Astrocyte of the cerebellum (primary cell): ENCODE measurements at regions not wholly inside any gene's neighbourhood (a gene's known extent, or its start where the extent isn't known, plus 50 kb on each side); places are given as distances from the start of the nearest gene placed in this dataset.

Experiments used
- DNase-seq: peaks from one replicate; pipeline ENCODE4 v3.0.0-alpha.2; 2011; ENCODE audit warnings: low read depth
- H3K4me3 ChIP-seq: 2 replicates; pipeline ENCODE4 v1.5.1; 2011; ENCODE audit warnings: mild to moderate bottlenecking, low read depth, low read length, moderate library complexity
- in situ Hi-C: cut with HindIII; loops from 2 replicates; pipeline ENCODE4 v1.10.0; 2017; ENCODE audit warnings: low sequenced_read_pairs
- TF ChIP-seq, protein P1 (sequence below): IDR thresholded peaks from 2 replicates; pipeline ENCODE4 v1.5.1; 2012; ENCODE audit warnings: low read length, low read depth, moderate library complexity, mild to moderate bottlenecking; ENCODE audit errors: missing control alignments

DNA sequence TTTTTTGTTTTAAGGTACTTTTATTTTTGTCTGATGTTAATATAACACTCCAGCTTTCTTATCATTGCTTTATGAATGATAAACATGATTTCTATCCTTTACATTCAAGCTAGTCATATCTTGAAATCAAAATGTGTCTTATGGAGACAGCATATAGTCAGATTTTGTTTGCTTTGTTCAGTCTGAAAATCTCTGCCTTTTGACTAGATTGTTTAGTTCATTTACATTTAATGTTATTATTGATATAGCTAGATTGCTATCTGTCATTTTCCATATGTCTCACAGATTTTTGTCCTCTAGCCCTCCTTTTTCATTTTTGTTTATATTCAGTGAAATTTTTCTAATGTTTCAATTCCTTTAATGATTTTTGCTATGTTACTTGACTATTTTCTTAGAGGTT, 332.8 kb downstream of the SMOC2 start:
- in situ Hi-C loops: no loop called here
- DNase-seq: no peak
- TF ChIP-seq, protein P1, sequence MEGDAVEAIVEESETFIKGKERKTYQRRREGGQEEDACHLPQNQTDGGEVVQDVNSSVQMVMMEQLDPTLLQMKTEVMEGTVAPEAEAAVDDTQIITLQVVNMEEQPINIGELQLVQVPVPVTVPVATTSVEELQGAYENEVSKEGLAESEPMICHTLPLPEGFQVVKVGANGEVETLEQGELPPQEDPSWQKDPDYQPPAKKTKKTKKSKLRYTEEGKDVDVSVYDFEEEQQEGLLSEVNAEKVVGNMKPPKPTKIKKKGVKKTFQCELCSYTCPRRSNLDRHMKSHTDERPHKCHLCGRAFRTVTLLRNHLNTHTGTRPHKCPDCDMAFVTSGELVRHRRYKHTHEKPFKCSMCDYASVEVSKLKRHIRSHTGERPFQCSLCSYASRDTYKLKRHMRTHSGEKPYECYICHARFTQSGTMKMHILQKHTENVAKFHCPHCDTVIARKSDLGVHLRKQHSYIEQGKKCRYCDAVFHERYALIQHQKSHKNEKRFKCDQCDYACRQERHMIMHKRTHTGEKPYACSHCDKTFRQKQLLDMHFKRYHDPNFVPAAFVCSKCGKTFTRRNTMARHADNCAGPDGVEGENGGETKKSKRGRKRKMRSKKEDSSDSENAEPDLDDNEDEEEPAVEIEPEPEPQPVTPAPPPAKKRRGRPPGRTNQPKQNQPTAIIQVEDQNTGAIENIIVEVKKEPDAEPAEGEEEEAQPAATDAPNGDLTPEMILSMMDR: no peak
- H3K4me3 ChIP-seq: no peak overlapping the region

DNA sequence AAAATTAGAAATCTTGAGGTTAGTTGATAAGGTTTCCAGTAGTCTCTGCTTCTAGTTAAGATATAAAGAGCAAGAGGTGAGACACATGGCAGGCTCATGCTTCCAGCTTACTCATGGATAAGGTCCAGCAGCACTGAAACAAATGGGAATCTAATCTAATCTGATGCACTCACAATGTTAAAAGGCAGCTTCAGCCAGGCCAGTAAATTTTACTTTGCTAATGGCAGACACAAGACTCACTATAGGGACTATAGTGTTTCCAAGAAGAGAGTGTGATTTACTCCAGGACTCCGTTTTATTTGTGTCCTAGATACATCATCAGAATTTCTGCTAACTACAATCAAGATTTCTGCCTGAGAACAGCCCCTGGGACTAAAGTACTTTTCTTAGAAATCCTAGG, 324.8 kb downstream of the SMOC2 start:
- TF ChIP-seq, protein P1: no peak

DNA sequence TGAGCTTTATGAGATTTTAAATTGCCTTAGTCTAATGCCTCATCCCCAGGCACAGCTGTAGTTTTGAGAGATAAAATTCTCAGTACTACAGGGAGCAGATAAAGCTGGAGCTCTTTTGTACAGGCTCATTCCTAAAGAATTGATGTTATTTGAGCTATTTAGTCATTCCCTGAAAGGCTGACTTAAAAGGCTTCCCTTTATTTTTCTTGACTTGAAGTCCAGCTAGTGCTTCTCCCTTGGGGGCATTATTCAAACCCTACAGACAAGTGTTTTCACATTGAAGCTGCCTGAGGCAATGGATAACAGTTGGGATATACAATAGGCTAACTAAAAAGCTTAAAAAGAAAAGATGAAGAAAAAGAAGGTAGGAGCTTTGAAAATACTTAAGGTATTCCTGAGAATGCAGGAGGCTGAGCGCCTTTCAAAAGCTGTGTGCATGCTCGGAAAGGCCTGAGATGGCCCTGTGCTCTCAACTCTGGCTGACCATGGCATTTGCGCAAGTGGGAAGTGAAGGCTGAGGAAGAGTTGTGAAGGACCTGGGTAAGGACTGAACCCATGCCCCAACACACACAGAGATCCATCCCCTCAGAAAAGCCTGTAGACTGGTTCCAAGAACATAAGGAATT, 315.1 kb downstream of the SMOC2 start:
- in situ Hi-C loops: no loop called here
- TF ChIP-seq, protein P1: no peak
- peak; percentile 19 for DNase-seq
- no peak overlapping the region for H3K4me3 ChIP-seq

More for the DNA sequence above, 324.8 kb downstream of the SMOC2 start:
- H3K4me3 ChIP-seq: no peak overlapping the region
- in situ Hi-C loops: no loop called here
- no peak for DNase-seq

DNA sequence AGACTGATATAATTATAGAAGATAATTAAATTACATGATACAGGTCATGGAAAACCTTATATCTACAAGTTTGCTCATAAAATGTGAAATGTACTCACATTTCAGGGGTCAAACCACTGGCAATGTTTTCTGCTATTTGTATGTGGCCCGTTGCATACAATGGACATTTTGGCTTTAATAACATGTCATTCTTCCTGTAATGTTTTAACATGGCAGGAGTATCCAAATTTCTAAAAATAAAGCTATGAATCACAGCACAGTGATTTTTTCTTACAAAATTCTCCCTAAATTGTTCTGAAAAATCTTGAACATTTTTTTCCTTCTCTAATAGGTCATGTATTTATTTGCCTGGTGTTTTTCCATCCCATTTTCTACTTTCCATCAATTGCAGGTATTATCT, 305.7 kb downstream of the SMOC2 start:
- H3K4me3 ChIP-seq: no peak overlapping the region
- TF ChIP-seq, protein P1: no peak
- DNase-seq: no peak
- in situ Hi-C loops: no loop called here

DNA sequence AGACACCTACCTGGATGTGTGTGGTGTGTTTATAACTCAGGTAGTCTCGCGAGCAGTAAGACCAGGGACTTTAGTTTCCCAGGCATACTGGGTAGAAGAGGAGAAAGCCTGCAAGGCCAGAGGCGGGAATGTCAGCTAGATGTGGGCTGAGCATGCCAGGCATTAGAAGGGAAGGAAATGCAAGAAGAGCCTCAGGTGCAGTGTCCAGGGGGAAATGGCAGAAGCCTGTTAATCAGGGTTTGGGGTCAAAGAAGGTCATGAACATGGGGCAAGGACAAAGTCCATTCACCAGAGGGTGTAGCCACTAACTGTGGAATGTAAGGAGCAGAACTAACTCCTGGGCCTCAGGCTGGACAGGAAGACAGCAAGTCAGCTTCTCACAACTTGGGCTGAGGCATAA, 305.0 kb downstream of the SMOC2 start:
- no peak for DNase-seq
- in situ Hi-C loops: no loop called here
- H3K4me3 ChIP-seq: no peak overlapping the region
- TF ChIP-seq, protein P1: no peak

DNA sequence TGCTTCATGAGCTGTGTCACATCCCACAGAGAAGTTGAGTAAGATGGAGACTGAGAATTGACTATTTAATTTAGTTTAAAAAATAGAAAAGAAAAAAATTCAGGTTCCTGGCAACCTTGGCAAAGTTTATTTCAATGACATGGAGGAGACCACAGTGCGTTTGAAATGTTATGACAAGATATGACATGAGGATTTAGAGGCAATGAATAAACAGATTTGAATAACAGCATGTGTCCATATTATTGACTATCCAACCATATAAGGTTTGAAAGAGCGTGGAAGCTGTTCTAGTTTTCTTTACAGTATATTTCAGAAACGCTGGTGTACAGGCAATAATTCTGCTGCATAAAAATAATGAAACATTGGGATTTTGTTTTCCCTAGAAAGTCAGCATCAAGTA, 303.9 kb downstream of the SMOC2 start:
- no peak for DNase-seq
- in situ Hi-C loops: no loop called here
- TF ChIP-seq, protein P1: no peak
- H3K4me3 ChIP-seq: no peak overlapping the region
